HUES6 (cell line): ENCODE measurements at regions not wholly inside any gene's neighbourhood (a gene's known extent, or its start where the extent isn't known, plus 50 kb on each side); places are given as distances from the start of the nearest gene placed in this dataset.

Source experiments
- H3K27ac ChIP-seq: 2 replicates; pipeline ENCODE4 v1.7.0; 2013; ENCODE audit warnings: low read depth, mild to moderate bottlenecking, low read length, inconsistent platforms
- H3K27me3 ChIP-seq: 2 replicates; pipeline ENCODE4 v1.6.1; 2013; ENCODE audit warnings: low read length; ENCODE audit not compliant: control insufficient read depth, insufficient read depth
- H3K36me3 ChIP-seq: 2 replicates; pipeline ENCODE4 v1.6.1; 2013; ENCODE audit warnings: low read length; ENCODE audit not compliant: control insufficient read depth, insufficient read depth
- H3K4me1 ChIP-seq: 2 replicates; pipeline ENCODE4 v1.6.1; 2013; ENCODE audit warnings: low read length; ENCODE audit not compliant: control insufficient read depth, insufficient read depth
- H3K4me3 ChIP-seq: 2 replicates; pipeline ENCODE4 v1.5.1; 2013; ENCODE audit warnings: low read depth, low read length
- H3K9ac ChIP-seq: one replicate; pipeline ENCODE4 v1.6.1; 2013; ENCODE audit warnings: mild to moderate bottlenecking, low read length
- H3K9me3 ChIP-seq: 2 replicates; pipeline ENCODE4 v1.6.1; 2013; ENCODE audit warnings: low read depth, low read length; ENCODE audit not compliant: control insufficient read depth, insufficient read depth

- H3K4me3 ChIP-seq: no peak overlapping the region
- no peak overlapping the region for H3K9ac ChIP-seq
- no peaks in the 10 kb centered on the region for H3K36me3 ChIP-seq
- H3K4me1 ChIP-seq: peaks cover 4% of the 10 kb centered on the region
- no peaks in the 10 kb centered on the region for H3K9me3 ChIP-seq
- peaks cover 21% of the 10 kb centered on the region for H3K27me3 ChIP-seq
- no peak overlapping the region for H3K27ac ChIP-seq
Measured at GRCh38 chr20:22339091-22339881, 245.1 kb downstream of the FOXA2 start.

- Histone ChIP-seq H3K27ac (no peak overlapping the region), H3K4me1 (peaks cover 4% of the 10 kb centered on the region), H3K36me3 (no peaks in the 10 kb centered on the region), H3K9ac (no peak overlapping the region), H3K27me3 (peaks cover 31% of the 10 kb centered on the region), H3K4me3 (no peak overlapping the region), H3K9me3 (no peaks in the 10 kb centered on the region)
Measured at GRCh38 chr20:22338140-22338708, 246.1 kb downstream of the FOXA2 start.

GRCh38 chr20:22335210-22335609 lies 249.2 kb downstream of the FOXA2 start:
- Histone ChIP-seq H3K27ac (no peak overlapping the region), H3K4me3 (no peak overlapping the region), H3K36me3 (no peaks in the 10 kb centered on the region), H3K4me1 (peaks cover 4% of the 10 kb centered on the region), H3K9ac (no peak overlapping the region), H3K27me3 (peaks cover 51% of the 10 kb centered on the region), H3K9me3 (no peaks in the 10 kb centered on the region)

GRCh38 chr20:22333885-22334545 lies 250.4 kb downstream of the FOXA2 start:
- H3K9ac ChIP-seq: no peak overlapping the region
- no peaks in the 10 kb centered on the region for H3K9me3 ChIP-seq
- H3K4me3 ChIP-seq: no peak overlapping the region
- H3K4me1 ChIP-seq: no peaks in the 10 kb centered on the region
- H3K27ac ChIP-seq: no peak overlapping the region
- peaks cover 41% of the 10 kb centered on the region for H3K27me3 ChIP-seq
- H3K36me3 ChIP-seq: no peaks in the 10 kb centered on the region

DNA sequence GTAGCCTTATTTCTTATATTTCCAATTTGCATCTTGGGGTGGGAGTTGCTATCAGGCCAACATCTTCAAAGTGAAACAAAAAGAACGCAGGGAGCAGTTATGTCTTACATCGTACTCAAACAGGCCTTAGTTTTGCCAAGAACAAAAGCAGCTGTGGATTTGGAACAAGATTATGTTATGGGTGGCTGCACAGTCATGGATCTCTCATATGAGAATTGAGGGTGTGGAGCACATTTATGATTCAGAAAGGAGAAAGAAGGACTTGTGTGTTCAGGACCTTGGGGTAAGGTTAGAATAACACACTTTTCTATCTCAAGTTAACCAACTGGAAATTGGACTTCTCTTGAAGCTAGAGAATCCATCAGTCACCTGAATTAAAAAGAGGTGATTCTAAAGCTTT lies 259.9 kb downstream of the FOXA2 start:
- Histone ChIP-seq H3K4me3 (no peak overlapping the region), H3K4me1 (no peaks in the 10 kb centered on the region), H3K27me3 (peaks cover 2% of the 10 kb centered on the region; the same call in 1 of the 2 replicates), H3K9me3 (no peaks in the 10 kb centered on the region), H3K36me3 (no peaks in the 10 kb centered on the region), H3K9ac (no peak overlapping the region), H3K27ac (no peak overlapping the region)

GRCh38 chr20:22322513-22322912 lies 261.9 kb downstream of the FOXA2 start:
- Histone ChIP-seq H3K4me1 (no peaks in the 10 kb centered on the region), H3K9ac (no peak overlapping the region), H3K9me3 (no peaks in the 10 kb centered on the region), H3K4me3 (no peak overlapping the region), H3K27ac (no peak overlapping the region), H3K36me3 (no peaks in the 10 kb centered on the region), H3K27me3 (peaks cover 2% of the 10 kb centered on the region; the same call in 1 of the 2 replicates)

DNA sequence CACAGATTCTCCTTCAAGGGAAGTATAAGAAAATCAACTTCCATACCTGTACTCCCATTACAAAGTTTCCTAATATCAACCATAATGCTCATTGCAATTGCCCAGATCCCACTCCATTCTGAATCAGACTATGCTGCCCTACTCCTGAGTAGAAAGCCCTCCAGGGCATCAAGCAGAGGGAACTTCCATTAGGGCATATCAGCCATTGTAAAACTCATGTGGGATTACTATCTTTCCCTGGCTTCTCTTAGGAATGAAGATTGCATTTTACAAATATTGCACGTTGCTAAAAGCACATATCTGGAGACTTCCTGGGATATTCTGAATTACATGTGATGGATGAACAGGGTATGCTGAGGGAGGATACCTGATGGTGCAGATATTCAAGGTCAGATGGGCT lies 263.2 kb downstream of the FOXA2 start:
- H3K36me3 ChIP-seq: no peaks in the 10 kb centered on the region
- no peaks in the 10 kb centered on the region for H3K4me1 ChIP-seq
- H3K9me3 ChIP-seq: no peaks in the 10 kb centered on the region
- H3K27me3 ChIP-seq: peaks cover 2% of the 10 kb centered on the region; the same call in 1 of the 2 replicates
- H3K9ac ChIP-seq: no peak overlapping the region
- H3K27ac ChIP-seq: no peak overlapping the region
- no peak overlapping the region for H3K4me3 ChIP-seq

DNA sequence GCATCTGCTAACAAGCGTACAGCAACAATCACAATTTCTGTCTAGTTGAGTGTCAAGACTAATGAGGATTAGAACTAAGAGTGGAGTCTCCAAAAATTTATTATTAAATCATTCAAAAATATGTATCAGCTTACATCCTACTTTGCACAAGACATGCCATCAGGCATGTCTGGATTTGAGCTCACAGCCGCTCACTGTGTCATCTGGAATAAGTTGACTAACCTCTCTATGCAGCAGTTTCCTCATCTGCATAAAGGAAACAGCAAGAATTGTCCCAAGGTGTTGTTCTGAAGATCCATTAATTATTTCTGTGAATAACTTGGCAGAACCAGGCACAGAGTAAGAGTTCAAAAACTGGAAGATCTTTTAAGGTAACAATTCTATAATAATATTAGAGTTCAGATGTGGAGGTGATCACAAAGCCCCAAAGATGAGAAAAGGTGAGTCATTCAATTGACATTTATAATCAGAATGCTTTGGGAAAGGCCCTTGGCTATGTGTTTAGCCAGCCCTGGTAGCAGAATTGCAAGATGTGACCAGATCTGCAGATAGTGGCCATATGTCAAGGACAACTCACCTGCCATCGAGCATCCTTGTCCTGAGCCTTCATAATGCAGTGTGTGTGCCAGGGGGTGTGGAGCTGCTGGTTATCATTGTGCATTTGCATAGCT lies 264.0 kb downstream of the FOXA2 start:
- Histone ChIP-seq H3K27ac (no peak overlapping the region), H3K4me3 (no peak overlapping the region), H3K4me1 (no peaks in the 10 kb centered on the region), H3K27me3 (peaks cover 2% of the 10 kb centered on the region; the same call in 1 of the 2 replicates), H3K36me3 (no peaks in the 10 kb centered on the region), H3K9me3 (no peaks in the 10 kb centered on the region), H3K9ac (no peak overlapping the region)

GRCh38 chr20:22315771-22316170 lies 268.6 kb downstream of the FOXA2 start:
- Histone ChIP-seq H3K9ac (no peak overlapping the region), H3K9me3 (no peaks in the 10 kb centered on the region), H3K4me1 (no peaks in the 10 kb centered on the region), H3K36me3 (no peaks in the 10 kb centered on the region), H3K4me3 (no peak overlapping the region), H3K27ac (no peak overlapping the region), H3K27me3 (0 out of 2 replicates have a peak, but pooled peaks cover 1% of the 10 kb centered on the region)

DNA sequence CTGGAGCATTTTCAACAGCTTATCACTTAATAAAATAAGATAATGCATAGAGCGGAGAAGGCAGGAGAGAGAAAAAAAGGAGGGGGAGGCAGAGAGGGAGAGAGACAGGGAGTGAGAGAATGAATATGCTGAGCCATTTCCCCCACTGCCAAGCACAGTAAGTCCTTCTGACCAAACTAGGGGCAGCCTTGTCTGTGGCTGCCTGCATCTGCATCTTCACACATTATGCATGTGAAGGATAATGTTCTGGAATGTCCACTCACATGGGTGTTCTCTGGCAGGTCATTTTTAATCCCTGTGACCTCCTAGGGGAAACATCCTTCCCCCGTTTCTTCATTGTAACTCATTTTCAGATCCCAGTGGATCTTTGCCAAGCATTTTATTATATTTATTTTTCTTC lies 269.3 kb downstream of the FOXA2 start:
- Histone ChIP-seq H3K36me3 (no peaks in the 10 kb centered on the region), H3K9me3 (no peaks in the 10 kb centered on the region), H3K4me3 (no peak overlapping the region), H3K9ac (no peak overlapping the region), H3K27me3 (0 out of 2 replicates have a peak, but pooled peaks cover 5% of the 10 kb centered on the region), H3K27ac (no peak overlapping the region), H3K4me1 (no peaks in the 10 kb centered on the region)
